LHCN-M2 (cell line): ENCODE measurements at regions not wholly inside any gene's neighbourhood (a gene's known extent, or its start where the extent isn't known, plus 50 kb on each side); places are given as distances from the start of the nearest gene placed in this dataset.
A peak's percentile ranks its signal among the peaks of the same experiment; 100 is the strongest.
"Not testable (repeated sequence)": the region's sequence is repeated elsewhere in the genome, so short reads cannot be mapped to it uniquely, and the experiment has no call there.

Experiments
- DNase-seq: peaks from one replicate; pipeline ENCODE4 v3.0.0-alpha.2; 2012; ENCODE audit warnings: low read depth

GRCh38 chr7:4437916-4438315 is 244.2 kb upstream of the FOXK1 start:
- no peak for DNase-seq

- no peak for DNase-seq
Observed at GRCh38 chr7:4438723-4439245, 243.3 kb upstream of the FOXK1 start.

- no peak for DNase-seq
Observed at GRCh38 chr7:4439444-4439843, 242.7 kb upstream of the FOXK1 start.

- no peak for DNase-seq
Observed at GRCh38 chr7:4444106-4444505, 238.0 kb upstream of the FOXK1 start.

GRCh38 chr7:4445777-4446176 is 236.3 kb upstream of the FOXK1 start:
- no peak for DNase-seq

- no peak for DNase-seq
Observed at GRCh38 chr7:4449263-4449662, 232.8 kb upstream of the FOXK1 start.

- DNase-seq = no peak
Observed at GRCh38 chr7:4450483-4450882, 231.6 kb upstream of the FOXK1 start.

- DNase-seq = no peak
Observed at GRCh38 chr7:4460597-4460996, 221.5 kb upstream of the FOXK1 start.

GRCh38 chr7:4461531-4461930 is 220.6 kb upstream of the FOXK1 start:
- no peak for DNase-seq

GRCh38 chr7:4468320-4469102 is 213.6 kb upstream of the FOXK1 start:
- DNase-seq = no peak

- no peak for DNase-seq
Observed at GRCh38 chr7:4470246-4470645, 211.8 kb upstream of the FOXK1 start.

- DNase-seq = no peak
Observed at GRCh38 chr7:4472728-4473127, 209.4 kb upstream of the FOXK1 start.

- DNase-seq = peak; percentile 67
Observed at GRCh38 chr7:4479367-4480039, 202.6 kb upstream of the FOXK1 start.

GRCh38 chr7:4480131-4480530 is 202.0 kb upstream of the FOXK1 start:
- DNase-seq = not testable (repeated sequence)

- DNase-seq = no peak
Observed at GRCh38 chr7:4483851-4484250, 198.2 kb upstream of the FOXK1 start.

GRCh38 chr7:4484545-4484944 is 197.6 kb upstream of the FOXK1 start:
- no peak for DNase-seq

- DNase-seq = no peak
Observed at GRCh38 chr7:4486907-4487306, 195.2 kb upstream of the FOXK1 start.

GRCh38 chr7:4496911-4497310 is 185.2 kb upstream of the FOXK1 start:
- not testable (repeated sequence) for DNase-seq

- no peak for DNase-seq
Observed at GRCh38 chr7:4500812-4501211, 181.3 kb upstream of the FOXK1 start.

- not testable (repeated sequence) for DNase-seq
Observed at GRCh38 chr7:4507886-4508285, 174.2 kb upstream of the FOXK1 start.

GRCh38 chr7:4513450-4513849 is 168.6 kb upstream of the FOXK1 start:
- DNase-seq = no peak

GRCh38 chr7:4519819-4520520 is 162.1 kb upstream of the FOXK1 start:
- DNase-seq = no peak
